CD4-positive, alpha-beta T cell treated with Interleukin-4 for 4 hours (primary cell): ENCODE measurements at regions not wholly inside any gene's neighbourhood (a gene's known extent, or its start where the extent isn't known, plus 50 kb on each side); places are given as distances from the start of the nearest gene placed in this dataset.

Experiments
- DNase-seq: peaks from one replicate; pipeline ENCODE4 v3.0.0-alpha.2; 2020

DNA sequence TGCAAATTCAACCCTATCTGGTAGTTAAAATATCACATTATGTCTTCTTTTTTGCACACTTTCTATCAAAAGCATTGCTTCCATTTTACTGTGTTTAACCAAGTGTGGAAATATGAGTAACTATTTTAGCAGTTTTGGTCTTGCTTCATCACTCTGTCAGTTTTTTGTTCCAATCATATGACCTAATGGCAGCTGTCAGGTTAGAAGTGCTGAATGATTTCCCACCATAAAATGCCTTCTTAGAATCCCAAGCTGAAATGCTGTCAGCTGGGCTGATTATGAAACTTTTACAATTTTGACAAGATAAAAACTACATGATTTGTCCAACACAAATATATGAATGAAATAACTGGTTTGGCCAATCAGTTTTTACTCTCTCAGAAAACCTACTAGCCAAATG, 1654.6 kb upstream of the RAG2 start:
- no peak for DNase-seq

DNA sequence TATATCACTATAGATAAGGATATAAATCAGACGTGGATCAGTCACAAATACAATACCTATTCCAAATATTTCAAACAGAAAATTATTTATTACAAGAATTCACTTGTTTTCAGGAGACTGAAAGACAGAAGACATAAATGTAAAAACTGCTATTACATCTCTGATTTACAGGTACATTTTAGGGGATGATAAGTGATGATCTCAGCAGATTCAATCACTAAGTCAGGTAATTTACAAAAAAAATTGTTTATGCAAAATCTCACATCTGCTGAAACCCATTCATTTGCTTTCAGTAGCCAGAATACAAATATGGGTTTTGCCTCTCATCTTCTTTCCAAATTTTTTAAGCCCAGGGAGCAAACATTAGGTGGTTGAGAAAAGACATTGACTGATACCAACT, 1648.4 kb upstream of the RAG2 start:
- DNase-seq = no peak

DNA sequence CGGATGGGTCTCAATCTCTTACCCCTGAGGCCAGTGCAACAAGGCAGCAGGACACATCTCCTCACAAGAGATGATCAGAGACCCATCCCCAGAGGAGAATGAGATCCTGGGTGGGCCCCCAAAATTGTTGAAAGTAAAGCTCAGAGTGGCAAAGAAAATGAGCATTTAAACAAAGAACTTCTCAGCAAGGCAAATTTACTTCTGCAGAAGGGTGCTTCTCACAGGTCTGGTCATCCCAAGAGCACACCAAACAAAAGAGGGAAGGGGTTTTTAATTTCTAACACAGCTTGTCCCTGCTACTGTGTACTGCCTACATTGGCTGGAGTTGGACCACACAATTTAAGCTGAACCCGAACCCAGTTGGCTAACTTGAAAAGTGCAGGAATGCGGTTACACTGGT, 1628.6 kb upstream of the RAG2 start:
- DNase-seq = no peak

DNA sequence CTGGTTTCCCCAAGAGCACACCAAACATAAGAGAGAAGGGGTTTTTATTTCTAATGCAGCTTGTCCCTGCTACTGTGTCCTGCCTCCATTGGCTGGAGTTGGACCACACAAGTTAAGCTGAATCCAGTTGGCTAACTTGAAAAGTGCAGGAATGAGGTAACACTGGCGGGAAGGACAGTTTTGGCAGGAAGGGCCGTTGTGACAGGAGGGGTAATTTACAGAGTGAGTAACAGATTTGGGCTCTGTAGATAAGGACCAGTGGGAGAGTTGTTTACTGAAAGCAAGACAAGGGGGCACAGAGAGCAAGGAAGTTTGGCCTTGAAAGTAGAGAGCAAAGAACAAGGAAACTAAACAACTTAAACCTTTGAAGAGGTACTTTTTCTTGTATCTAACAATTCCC, 1623.3 kb upstream of the RAG2 start:
- no peak for DNase-seq

DNA sequence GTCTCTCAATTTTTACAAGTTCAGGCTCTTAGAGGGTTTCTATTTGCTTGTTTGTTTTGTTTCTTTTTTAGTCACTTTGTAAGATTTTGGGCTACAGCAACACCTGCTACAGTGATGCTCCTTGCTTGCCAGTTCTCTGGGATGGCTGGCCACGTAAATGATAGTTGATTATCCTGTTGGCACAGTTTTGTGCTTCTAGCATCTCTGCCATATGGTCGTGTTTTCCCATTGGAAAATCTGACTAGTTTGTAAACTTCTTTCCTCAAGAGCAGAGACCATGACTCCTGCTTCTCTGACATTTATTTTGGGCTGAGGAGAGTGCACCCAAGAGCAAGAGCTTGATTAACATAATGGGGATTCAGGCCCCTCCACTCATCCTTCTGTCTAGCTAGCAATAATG, 1621.6 kb upstream of the RAG2 start:
- DNase-seq = no peak

DNA sequence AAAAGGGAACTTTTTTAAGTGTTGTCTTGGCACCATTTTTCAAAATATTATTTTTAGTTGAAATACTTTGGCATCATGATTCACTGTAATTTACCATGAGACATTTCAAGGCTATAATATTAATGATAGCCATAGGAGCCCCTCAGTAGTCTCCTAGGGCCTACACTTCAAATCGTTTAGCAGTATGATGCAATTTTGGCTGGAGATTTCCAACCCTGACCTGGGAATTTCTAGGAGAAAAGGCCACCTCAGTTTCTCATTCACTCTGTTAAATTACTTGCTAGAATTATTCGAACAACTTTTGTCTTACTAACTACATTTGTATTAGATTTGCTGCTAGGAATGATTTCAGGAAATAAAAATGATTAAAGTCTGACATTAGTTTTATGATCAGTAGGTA, 1610.9 kb upstream of the RAG2 start:
- no peak for DNase-seq

DNA sequence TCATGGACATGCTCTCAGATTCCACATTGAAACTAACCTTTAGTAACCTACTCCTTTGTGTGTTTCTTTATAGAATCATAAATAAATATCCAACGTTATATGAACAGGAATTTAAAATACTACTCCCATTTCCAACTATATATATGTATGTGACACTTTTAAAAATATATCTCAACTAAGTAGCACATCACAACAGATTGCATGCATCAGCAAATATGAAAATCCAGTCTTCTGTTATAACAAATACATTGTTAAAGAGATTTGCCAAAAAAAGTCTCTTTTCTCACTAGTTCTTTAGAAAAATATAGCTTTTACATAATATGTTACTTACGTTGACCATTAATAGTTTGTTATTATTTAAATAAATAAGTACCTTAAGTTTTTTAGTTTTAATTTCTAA, 1608.6 kb upstream of the RAG2 start:
- DNase-seq = no peak

DNA sequence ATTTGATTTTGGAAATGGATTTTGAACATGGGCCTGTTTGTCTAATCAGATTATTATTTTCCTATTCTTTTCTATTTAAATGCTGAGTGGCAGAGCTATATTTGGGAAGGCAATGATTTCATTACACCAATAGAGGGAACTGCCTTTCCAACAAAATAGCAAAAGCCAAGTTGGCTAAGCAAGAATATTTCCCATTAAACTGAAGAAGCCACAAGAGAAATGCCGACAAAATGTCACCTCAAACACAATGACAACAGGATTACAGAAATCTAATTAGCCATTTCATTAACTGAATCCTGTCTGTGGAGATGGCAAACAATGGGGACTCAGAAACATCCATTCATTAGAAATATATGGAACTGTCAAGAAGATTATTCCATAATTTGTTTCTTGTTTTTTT, 1593.1 kb upstream of the RAG2 start:
- no peak for DNase-seq

DNA sequence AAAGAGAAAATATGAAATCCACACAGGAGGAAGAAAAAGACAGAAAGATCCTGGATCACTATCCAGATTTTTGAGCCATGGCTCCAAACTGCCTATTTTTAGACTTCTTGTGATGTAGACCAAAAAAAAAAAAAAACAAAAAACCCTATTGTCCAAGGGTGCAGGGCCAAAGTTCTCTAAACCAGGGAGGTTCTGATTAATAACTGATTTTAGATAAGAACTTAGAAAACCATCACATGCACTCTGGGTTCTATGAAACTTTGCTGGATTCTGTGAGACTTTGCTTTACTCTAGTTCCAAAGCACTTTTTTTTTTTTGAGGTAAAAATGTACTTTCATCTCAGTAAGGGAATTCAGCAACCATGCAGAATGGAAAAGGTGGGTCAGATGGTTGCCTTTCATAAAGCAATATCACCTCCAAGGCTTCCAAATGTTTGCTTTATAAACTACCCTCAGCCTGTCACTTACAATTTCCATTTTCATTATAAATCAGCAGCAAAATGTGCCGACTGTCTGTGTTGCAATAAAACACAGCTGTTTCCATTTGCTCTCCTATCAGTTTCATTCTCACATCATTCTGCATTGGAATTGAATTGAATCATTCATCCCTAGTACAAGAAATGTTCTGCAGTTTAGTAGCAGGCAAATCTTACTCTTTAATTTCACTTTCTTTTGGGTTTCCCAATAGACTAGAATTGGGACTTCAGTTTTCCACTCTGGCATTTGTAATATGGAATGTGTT, 1584.3 kb upstream of the RAG2 start:
- no peak for DNase-seq

DNA sequence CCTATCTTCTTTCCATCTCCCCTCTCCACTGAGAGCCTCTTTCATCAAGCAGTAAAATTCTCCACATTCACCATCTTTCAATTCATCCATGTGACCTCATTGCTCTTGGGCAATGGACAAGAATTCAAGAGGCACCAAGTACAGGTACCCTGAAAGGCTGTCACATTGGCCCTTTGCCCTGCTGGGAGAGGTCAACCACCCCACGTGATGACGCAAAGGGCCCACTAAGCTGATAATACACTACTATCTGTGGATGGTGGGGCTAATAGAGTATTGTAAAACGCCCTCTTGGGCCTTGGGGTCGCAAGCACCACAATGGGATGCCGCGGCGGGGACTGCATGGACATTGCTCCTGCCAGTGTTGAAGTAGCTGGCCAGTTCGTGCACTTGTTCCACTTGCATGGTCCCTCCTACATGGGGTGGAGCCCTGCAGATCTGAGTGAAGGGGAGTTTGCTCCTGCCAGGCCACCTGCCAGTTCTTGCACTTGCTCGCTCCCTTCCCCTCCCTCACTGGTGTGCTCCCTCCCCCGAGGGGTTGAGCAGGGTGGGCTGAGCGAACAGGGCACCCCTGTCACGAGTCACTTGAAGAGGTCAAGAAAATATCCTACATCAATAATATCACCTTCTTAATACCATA, 1578.8 kb upstream of the RAG2 start:
- DNase-seq = no peak

DNA sequence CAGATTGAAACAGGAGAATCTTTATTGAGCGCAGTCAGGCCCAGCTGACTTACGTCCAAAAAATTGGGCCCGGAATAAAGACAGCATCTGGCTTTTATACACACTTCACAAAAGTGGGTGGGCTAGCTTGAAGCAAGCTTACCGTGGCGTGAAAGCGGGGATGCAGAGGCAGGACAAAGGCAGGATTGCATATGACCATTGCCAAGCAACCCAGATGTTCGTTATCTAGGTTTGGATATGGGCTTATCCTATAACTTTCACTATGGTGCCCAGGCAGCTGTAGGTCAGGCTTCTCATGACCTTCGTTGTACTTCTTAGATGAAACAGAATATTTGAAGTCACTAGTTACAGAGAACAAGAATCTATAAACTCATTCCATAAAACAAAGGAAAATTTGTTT, 1575.6 kb upstream of the RAG2 start:
- no peak for DNase-seq

DNA sequence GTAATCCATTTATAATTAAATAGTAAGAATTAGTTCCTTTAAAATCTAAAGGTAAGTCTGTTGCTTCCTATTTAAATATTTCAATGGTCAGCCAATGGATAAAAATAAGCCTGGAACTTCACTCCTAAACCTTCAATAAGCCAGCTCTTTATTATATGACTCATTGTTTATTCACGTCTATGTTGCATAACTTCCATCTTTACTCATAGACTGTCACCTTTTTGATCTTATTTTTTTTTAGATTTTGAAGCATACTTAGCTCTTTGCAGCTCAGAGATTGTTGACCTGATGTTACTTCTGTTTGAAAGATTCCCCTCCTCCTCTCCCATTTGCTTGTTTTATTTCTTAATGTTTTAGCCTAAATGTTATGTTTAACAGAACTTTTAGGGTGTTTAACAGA, 1571.2 kb upstream of the RAG2 start:
- no peak for DNase-seq

DNA sequence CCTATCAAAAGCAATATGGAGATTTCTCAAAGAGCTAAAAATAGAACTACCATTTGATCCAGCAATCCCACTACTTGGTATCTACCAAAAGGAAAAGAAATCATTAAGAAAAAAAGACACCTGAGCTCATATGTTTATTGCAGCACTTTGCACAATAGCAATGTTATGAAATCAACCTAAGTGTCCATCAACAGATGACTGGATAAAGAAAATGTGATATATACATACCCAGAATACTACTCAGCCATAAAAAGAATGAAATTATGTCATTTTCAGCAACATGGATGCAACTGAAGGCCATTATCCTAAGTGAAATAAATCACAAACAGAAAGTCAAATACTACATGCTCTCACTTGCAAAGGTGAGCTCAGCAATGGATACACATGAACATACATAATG, 1565.5 kb upstream of the RAG2 start:
- no peak for DNase-seq

DNA sequence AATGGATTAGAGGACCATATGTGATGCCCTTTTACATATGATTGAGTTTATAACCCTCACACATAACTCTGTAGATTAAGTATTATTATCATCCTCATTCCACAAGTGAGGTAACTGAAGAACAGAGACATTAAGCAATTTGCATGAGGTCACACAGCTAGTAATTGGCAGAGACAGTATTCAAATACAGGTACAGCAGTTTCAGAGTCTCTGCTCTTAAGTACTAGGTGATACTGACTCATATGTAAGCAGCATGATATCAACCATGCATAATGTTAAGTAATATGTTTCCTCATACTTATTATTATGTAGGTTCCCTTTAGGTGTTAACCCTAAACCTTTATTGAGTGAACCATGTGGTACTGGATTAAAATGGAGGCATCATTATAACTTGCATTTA, 1562.4 kb upstream of the RAG2 start:
- DNase-seq = no peak

DNA sequence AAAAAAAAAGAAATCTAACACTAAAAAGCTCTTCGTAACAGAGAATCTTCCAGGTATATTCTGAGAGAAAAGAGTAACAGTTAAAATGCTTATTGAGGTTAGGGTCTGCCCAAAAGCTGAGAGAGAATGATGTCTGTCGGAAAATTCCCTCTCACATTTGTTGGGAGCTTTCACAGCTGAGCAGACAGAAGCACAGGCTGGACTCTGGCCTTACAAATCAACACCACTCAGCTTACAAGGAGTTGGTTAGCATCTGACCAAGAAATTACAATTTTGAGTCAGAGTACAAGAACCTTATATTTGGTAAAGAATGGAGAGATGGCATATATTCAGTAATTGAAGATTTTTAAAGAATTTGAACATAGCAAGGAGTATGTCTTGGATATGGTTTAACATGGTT, 1561.0 kb upstream of the RAG2 start:
- DNase-seq = no peak

DNA sequence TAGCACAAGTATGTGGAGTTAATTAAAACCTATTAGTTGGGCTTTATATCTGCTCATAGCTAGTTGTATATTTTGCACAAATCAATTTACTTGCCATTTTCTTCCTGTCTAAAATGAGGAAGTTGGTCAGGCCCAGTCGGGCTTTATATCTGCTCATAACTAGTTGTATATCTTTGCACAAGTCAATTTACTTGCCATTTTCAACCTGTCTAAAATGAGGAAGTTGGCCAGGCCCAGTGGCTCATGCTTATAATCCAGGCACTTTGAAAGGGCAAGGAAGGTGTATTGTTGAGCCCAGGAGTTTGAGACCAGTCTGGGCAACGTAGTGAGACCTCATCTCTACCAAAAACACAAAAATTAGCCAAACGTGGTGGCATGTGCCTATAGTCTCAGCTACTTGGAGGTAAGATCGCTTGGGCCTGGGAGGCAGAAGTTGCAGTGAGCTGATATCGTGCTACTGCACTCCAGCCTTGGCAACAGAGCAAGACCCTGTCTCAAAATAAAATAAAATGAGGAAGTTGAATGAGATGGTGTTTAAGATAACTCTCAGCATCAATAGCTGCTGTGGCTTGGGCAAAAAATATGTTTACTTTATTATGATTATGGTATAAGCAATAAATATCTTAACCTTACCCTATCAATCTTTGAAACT, 1558.6 kb upstream of the RAG2 start:
- no peak for DNase-seq

DNA sequence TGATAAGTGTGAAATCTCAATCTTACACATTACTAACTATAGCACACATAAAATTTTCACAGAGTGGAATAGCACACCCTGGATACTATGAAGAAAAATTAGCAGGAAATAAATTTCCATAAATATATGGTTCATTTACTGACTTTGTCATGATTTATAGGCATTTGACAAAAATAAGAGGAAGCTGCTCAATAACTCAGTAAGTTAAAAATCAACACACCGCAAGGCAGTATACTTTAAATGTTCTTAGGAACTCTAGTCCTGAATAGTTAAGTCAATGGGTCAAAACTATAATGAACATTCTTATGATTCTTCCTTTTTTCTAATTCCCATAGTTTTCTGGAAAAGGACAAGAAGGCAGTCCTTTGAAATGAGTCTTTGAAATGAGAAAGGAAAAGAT, 1557.8 kb upstream of the RAG2 start:
- DNase-seq = no peak

DNA sequence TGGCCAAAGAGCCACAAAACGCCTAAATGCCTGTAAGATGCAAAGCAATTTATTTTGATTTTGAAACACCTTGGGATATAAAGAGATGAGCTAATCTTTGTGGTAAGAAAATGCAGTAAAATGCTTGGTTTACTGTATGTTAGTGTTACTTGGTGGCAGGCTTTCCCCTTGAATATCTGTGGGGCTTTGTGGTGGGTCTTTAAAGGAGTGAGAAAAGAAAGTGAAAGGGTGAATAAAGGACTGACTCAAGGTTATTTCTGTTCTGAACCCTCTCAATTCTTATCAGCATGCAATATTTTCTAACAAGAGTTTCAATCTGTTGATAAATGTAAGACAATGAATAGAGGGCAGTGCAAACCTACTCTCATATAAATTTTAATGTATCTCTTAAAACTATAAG, 1555.9 kb upstream of the RAG2 start:
- no peak for DNase-seq

DNA sequence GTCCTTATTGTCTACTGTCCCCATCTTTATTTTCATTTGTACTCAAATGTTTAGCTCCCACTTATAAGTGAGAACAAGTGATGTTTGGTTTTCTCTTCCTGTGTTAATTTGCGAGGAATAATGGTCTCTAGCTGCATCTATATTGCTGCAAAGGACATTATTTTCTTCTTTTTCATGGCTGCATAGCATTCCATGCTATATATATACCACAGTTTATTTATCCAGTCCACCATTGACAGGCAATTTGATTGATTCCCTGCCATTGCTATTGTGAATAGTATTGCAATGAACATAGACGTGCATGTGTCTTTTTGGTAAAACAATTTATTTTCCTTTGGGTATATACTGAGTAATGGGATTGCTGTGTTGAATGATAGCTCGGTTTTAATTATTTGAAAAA, 1545.8 kb upstream of the RAG2 start:
- no peak for DNase-seq

DNA sequence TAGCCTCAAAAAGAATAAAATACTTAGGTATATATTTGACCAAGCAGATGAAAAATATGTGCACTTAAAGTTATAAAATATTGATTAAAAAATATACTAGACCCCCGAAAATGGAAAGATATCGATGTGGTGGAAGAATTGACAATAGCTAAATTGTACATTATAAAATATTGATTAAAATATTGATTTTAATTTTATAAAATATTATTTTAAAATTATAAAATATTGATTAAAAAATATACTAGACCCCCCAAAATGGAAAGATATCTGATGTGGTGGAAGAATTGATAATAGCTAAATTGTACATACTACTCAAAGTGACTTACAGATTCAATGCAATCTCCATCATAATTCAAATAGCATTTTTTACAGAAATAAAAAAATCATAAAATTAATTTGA, 1540.9 kb upstream of the RAG2 start:
- DNase-seq = no peak

DNA sequence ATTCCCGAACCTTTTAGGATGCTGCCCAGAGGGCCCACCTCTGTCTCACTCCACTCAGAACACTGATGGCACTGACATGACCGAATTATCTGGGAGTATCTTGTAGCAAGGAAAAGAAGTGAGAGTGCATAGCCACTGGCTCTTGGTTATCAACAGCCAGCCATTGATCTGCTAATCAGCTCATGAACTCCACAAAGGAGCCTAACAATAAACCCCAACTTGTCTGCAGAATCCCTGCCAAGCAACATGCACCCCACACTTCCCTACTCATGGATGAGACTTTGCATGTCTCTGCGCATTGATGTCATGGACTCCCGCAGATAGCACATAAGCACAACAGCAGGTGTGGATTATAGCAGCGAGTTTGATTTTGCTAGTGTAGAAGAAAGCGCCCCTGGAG, 1538.9 kb upstream of the RAG2 start:
- DNase-seq = no peak

DNA sequence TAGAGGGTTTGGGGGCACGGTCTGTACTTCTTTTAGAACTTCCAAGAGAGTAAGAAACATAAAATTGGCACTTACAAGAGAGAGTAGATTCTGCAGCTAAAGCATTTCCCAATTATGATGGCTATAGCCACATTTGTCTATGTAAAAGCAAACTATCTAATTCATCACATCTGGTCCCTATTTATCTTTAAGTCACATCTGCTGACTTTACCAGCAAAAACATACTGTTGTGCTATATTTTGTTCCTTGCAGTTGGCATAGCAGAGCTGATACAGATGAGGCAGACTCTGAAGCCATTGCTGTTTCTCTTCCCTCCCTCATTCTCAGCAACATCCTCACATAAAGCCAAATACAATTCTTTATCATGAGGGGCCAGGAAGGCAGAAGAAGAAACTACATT, 1533.5 kb upstream of the RAG2 start:
- no peak for DNase-seq

DNA sequence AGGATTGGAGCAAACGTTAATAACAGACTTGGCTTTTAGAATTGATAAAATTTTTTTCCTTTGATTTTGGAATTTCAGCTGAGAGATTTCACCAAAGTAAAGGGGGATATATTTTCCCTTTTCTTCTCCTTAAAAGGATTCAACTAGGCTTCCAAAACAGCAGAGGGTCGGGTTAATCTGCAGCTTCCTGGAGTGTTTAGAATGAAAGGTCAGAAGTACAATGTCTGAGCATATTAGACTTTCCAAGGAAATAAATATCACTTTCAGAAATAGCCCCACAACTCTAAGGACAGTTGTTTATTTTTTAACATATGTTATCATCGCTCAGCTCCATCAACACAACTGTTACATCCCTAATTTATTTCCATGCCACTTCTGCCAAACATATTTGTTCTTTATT, 1532.9 kb upstream of the RAG2 start:
- DNase-seq = no peak

DNA sequence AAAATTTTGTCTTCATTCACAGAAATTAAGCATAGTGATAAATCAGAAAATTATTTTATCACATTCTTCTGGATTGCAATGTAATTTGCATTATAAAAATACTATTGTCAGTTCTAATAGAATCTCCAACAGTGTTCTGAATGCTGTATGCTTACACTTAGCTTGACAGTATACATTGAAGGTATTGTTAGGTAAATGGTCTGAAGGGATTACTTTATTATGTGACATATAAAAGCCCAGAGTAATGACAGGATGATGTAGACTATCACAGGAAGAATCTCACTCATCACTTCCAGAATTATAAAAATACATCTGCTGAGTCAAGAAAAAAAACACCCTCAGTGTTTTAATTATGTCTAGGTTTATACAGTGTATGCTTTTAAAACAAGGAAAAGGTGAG, 1532.5 kb upstream of the RAG2 start:
- DNase-seq = no peak

DNA sequence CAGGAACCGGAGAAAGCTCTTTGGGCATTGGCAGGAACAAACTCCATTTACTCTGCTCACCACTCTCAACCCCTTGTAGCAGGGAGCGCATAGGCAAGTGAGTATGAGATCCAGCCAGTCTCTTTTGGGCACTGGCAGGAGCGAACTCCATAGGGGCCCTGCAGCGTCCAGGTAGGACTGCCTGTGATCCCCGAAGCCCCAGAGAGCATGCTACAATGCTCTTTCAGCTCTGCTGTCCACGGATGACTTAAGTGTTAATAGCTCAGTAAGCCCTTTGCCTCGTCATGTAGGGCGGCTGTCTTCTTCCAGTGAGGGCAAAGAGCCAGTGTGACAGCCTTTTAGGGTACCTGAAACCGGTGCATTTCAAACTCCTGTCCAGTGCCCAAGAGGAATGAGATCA, 1525.6 kb upstream of the RAG2 start:
- DNase-seq = no peak
